GM13976 (cell line): ENCODE measurements at regions not wholly inside any gene's neighbourhood (a gene's known extent, or its start where the extent isn't known, plus 50 kb on each side); places are given as distances from the start of the nearest gene placed in this dataset.

Source experiments
- DNase-seq: peaks from one replicate; pipeline ENCODE4 v3.0.0; 2012; ENCODE audit warnings: low spot score
- CTCF ChIP-seq: IDR thresholded peaks from 2 replicates; pipeline ENCODE4 v1.5.1; 2012; ENCODE audit warnings: borderline replicate concordance, mild to moderate bottlenecking; ENCODE audit not compliant: insufficient read depth; ENCODE audit errors: extremely low read depth, missing control alignments, control extremely low read depth
- in situ Hi-C: fragments of 300-500 bp; cut with MboI; formaldehyde crosslinking; loops from one replicate; pipeline ENCODE4 v1.12.0; 2022; ENCODE audit warnings: low sequenced_read_pairs, mixed read lengths, inconsistent platforms; ENCODE audit not compliant: unreplicated experiment

GRCh38 chr2:181264001-181264400 is 193.2 kb upstream of the ITGA4 start:
- in situ Hi-C loops: no loop called here
- TF ChIP-seq CTCF: no peak
- no peak for DNase-seq

- no peak for DNase-seq
- in situ Hi-C loops: no loop called here
- TF ChIP-seq CTCF: no peak
These were observed 192.7 kb upstream of the ITGA4 start for GRCh38 chr2:181264441-181264840.

- DNase-seq: no peak
- in situ Hi-C loops: no loop called here
- TF ChIP-seq CTCF: no peak
These were observed 190.6 kb upstream of the ITGA4 start for GRCh38 chr2:181266614-181267013.

GRCh38 chr2:181268174-181268867 is 188.9 kb upstream of the ITGA4 start:
- in situ Hi-C loops: no loop called here
- TF ChIP-seq CTCF: no peak
- DNase-seq: no peak

- in situ Hi-C loops: no loop called here
These were observed 183.2 kb upstream of the ITGA4 start for GRCh38 chr2:181273986-181274385.

GRCh38 chr2:181275643-181276070 is 181.5 kb upstream of the ITGA4 start:
- in situ Hi-C loops: no loop called here
- DNase-seq: no peak
- no peak for TF ChIP-seq CTCF

More at GRCh38 chr2:181273986-181274385, 183.2 kb upstream of the ITGA4 start:
- TF ChIP-seq CTCF: no peak
- DNase-seq: no peak

- in situ Hi-C loops: no loop called here
- no peak for DNase-seq
- TF ChIP-seq CTCF: no peak
These were observed 175.9 kb upstream of the ITGA4 start for GRCh38 chr2:181281206-181281832.
